ENCODE measurements at regions not wholly inside any gene's neighbourhood (a gene's known extent, or its start where the extent isn't known, plus 50 kb on each side); places are given as distances from the start of the nearest gene placed in this dataset.

DNA sequence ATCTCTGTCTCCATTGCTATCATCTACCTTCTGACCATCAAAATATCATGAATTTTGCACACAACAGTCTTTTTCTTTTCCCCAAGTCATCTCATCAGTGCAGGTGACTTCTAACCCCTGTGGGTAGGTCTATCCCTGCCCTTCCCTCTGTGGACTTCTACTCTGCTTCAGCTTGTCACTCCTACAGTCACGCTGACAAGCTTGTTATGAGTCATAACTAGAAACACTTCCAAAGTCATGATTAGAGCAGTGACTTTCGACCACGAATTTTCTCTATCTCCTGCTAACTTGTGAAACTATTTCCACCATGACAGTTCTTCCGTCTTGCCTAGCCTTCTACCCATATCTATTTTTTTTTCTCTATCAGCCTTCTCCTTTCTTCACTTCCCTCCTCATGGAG lies 343.7 kb upstream of the ARGLU1 start (continued):
- TF ChIP-seq, protein P1, sequence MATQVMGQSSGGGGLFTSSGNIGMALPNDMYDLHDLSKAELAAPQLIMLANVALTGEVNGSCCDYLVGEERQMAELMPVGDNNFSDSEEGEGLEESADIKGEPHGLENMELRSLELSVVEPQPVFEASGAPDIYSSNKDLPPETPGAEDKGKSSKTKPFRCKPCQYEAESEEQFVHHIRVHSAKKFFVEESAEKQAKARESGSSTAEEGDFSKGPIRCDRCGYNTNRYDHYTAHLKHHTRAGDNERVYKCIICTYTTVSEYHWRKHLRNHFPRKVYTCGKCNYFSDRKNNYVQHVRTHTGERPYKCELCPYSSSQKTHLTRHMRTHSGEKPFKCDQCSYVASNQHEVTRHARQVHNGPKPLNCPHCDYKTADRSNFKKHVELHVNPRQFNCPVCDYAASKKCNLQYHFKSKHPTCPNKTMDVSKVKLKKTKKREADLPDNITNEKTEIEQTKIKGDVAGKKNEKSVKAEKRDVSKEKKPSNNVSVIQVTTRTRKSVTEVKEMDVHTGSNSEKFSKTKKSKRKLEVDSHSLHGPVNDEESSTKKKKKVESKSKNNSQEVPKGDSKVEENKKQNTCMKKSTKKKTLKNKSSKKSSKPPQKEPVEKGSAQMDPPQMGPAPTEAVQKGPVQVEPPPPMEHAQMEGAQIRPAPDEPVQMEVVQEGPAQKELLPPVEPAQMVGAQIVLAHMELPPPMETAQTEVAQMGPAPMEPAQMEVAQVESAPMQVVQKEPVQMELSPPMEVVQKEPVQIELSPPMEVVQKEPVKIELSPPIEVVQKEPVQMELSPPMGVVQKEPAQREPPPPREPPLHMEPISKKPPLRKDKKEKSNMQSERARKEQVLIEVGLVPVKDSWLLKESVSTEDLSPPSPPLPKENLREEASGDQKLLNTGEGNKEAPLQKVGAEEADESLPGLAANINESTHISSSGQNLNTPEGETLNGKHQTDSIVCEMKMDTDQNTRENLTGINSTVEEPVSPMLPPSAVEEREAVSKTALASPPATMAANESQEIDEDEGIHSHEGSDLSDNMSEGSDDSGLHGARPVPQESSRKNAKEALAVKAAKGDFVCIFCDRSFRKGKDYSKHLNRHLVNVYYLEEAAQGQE (IDR thresholded peaks at IDR 0.05; ENCODE audit: low read depth, low read length), result no peak
- TF ChIP-seq, protein P2, sequence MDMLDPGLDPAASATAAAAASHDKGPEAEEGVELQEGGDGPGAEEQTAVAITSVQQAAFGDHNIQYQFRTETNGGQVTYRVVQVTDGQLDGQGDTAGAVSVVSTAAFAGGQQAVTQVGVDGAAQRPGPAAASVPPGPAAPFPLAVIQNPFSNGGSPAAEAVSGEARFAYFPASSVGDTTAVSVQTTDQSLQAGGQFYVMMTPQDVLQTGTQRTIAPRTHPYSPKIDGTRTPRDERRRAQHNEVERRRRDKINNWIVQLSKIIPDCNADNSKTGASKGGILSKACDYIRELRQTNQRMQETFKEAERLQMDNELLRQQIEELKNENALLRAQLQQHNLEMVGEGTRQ (IDR thresholded peaks at IDR 0.05; ENCODE audit: borderline replicate concordance, low read depth, low read length), result no peak
- TF ChIP-seq TCF12 (IDR thresholded peaks at IDR 0.05), result no peak
- TF ChIP-seq, protein P3, sequence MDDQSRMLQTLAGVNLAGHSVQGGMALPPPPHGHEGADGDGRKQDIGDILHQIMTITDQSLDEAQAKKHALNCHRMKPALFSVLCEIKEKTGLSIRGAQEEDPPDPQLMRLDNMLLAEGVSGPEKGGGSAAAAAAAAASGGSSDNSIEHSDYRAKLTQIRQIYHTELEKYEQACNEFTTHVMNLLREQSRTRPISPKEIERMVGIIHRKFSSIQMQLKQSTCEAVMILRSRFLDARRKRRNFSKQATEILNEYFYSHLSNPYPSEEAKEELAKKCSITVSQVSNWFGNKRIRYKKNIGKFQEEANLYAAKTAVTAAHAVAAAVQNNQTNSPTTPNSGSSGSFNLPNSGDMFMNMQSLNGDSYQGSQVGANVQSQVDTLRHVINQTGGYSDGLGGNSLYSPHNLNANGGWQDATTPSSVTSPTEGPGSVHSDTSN (IDR thresholded peaks at IDR 0.05), result no peak
- TF ChIP-seq EZH2phosphoT487 (IDR thresholded peaks at IDR 0.05; ENCODE audit: borderline replicate concordance, low read depth), result no peak
- TF ChIP-seq ELF1 (IDR thresholded peaks at IDR 0.05), result no peak
- TF ChIP-seq FOSL2 (IDR thresholded peaks at IDR 0.05; ENCODE audit: borderline replicate concordance, low read depth), result no peak
- TF ChIP-seq GABPA (IDR thresholded peaks at IDR 0.05; ENCODE audit: low read depth), result no peak
- no peak for TF ChIP-seq GATA2 (CRISPR knock-in tag; IDR thresholded peaks at IDR 0.05)

DNA sequence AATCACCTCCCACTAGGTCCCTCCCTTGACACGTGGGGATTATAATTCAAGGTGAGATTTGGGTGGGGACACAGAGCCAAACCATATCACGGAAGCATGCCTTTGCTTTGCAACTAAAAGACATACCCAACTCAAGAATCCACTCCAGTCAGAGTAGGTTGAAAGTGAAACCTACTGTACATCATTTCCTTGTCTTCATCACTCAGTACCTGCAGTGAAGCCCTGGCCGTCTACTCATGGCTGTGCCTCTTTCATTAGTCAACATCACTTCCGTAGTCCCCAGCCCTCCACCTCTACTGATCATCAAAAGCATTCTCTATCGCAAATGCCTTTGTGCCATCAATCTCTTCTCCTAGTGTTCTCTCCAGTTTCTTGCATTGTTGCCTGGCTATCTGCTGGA lies 343.1 kb upstream of the ARGLU1 start:
- no peak overlapping the region for H3K27ac ChIP-seq (ENCODE audit: low read depth in 2 of 2, low read length in 1 of 2)
- no peaks in the 10 kb centered on the region for H3K36me3 ChIP-seq (replicated peaks in 1 of 2; ENCODE audit: control insufficient read depth in 1 of 2, insufficient read depth in 2 of 2, low read length in 1 of 2)
- no peak overlapping the region for H3K4me3 ChIP-seq (ENCODE audit: low read depth in 2 of 2, low read length in 1 of 2)
- ChIA-PET POLR2A (no interaction called here), CTCF (no interaction called here)
- H3K4me1 ChIP-seq (ENCODE audit: control insufficient read depth in 1 of 2, insufficient read depth in 2 of 2, low read depth in 1 of 2, low read length in 1 of 2), result no peaks in the 10 kb centered on the region
- 36% methylated on average over 5 of the region's 5 CpGs for WGBS (ENCODE audit: low lambda C conversion rate)
- H3K4me2 ChIP-seq, result no peak overlapping the region
- H3K27me3 ChIP-seq (ENCODE audit: insufficient read depth), result no peaks in the 10 kb centered on the region
- H3F3A ChIP-seq (replicated peaks; ENCODE audit: insufficient read depth), result no peaks in the 10 kb centered on the region
- H2AFZ ChIP-seq (ENCODE audit: low read depth), result no peak overlapping the region
- no peaks in the 10 kb centered on the region for H3K9me3 ChIP-seq
- H3K9me2 ChIP-seq, result no peaks in the 10 kb centered on the region
- no peak overlapping the region for H3K9ac ChIP-seq
- DNase-seq, result no peak
- no peak for TF ChIP-seq NRF1 (IDR thresholded peaks at IDR 0.05; ENCODE audit: low read depth, low read length)
- TF ChIP-seq, protein P4, sequence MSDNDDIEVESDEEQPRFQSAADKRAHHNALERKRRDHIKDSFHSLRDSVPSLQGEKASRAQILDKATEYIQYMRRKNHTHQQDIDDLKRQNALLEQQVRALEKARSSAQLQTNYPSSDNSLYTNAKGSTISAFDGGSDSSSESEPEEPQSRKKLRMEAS (IDR thresholded peaks at IDR 0.05; ENCODE audit: low read depth), result no peak
- TF ChIP-seq ELF1 (IDR thresholded peaks at IDR 0.05), result no peak
- no peak for TF ChIP-seq RCOR1 (IDR thresholded peaks at IDR 0.05; ENCODE audit: low read length)
- TF ChIP-seq, protein P5, sequence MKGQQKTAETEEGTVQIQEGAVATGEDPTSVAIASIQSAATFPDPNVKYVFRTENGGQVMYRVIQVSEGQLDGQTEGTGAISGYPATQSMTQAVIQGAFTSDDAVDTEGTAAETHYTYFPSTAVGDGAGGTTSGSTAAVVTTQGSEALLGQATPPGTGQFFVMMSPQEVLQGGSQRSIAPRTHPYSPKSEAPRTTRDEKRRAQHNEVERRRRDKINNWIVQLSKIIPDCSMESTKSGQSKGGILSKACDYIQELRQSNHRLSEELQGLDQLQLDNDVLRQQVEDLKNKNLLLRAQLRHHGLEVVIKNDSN (IDR thresholded peaks at IDR 0.05; ENCODE audit: borderline replicate concordance, low read depth), result no peak
- no peak for TF ChIP-seq GABPA (IDR thresholded peaks at IDR 0.05; ENCODE audit: low read depth)
- TF ChIP-seq FOSL2 (IDR thresholded peaks at IDR 0.05; ENCODE audit: borderline replicate concordance, low read depth), result no peak
- no peak for TF ChIP-seq EZH2phosphoT487 (IDR thresholded peaks at IDR 0.05; ENCODE audit: borderline replicate concordance, low read depth)
- TF ChIP-seq, protein P6, sequence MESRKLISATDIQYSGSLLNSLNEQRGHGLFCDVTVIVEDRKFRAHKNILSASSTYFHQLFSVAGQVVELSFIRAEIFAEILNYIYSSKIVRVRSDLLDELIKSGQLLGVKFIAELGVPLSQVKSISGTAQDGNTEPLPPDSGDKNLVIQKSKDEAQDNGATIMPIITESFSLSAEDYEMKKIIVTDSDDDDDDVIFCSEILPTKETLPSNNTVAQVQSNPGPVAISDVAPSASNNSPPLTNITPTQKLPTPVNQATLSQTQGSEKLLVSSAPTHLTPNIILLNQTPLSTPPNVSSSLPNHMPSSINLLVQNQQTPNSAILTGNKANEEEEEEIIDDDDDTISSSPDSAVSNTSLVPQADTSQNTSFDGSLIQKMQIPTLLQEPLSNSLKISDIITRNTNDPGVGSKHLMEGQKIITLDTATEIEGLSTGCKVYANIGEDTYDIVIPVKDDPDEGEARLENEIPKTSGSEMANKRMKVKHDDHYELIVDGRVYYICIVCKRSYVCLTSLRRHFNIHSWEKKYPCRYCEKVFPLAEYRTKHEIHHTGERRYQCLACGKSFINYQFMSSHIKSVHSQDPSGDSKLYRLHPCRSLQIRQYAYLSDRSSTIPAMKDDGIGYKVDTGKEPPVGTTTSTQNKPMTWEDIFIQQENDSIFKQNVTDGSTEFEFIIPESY (IDR thresholded peaks at IDR 0.05; ENCODE audit: borderline replicate concordance, low read depth), result no peak
- no peak for TF ChIP-seq SMC3 (IDR thresholded peaks at IDR 0.05; ENCODE audit: low read depth, low read length)
- no peak for TF ChIP-seq TEAD4 (IDR thresholded peaks at IDR 0.05; ENCODE audit: borderline replicate concordance, insufficient read depth)
- no peaks in the 10 kb centered on the region for H4K20me1 ChIP-seq (ENCODE audit: insufficient read depth)
- no peaks in the 10 kb centered on the region for H3K79me2 ChIP-seq (ENCODE audit: insufficient read depth)
